NCI-H2107 treated with DMSO at 0.1 percent for 48 hours (cell line): ENCODE measurements at regions not wholly inside any gene's neighbourhood (a gene's known extent, or its start where the extent isn't known, plus 50 kb on each side); places are given as distances from the start of the nearest gene placed in this dataset.

Experiments
- DNase-seq: peaks from one replicate; lab custom pipeline; 2025; ENCODE audit not compliant: unreplicated experiment; lab: John Stamatoyannopoulos, UW

DNA sequence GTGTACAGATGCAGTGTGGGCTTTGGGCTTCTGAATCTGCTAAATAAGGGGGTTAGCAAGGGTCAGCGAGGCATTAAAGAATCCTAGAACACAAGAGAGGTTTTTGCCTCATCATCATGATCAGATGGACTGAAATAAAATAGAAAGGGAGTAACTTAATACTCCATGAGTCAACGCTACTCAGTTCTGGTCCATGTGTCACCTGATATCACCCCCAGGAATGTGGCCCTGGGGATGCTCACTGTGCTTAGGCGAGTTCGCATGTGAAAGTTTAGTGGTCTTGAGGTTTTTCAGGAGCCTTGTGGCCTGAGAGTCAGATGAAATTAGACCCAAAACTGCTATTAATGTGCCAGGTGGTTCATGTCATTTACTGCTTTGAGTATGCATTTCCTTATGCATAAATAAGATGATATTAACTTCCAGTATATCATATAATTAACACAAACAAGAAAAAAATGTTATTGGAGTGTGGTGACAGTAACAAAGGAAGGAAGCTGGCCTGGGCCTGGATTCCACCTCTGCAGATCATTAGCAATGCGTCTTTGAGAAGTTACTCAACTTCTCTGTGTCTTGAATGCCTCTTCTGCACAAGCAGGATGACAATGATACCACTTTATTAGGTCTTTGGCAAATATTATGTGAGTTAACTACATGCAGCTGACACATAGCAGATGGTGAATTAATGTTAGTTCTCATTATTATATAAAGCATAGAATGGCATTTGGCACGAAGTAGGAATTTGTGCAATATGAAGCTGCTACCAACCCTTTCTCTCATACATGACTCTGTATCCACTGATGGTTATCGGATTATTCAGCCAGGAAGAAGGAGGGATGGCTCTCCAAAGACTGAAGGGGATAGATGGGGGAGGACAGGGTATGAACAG, 1272.6 kb downstream of the AACS start:
- DNase-seq, result no peak

DNA sequence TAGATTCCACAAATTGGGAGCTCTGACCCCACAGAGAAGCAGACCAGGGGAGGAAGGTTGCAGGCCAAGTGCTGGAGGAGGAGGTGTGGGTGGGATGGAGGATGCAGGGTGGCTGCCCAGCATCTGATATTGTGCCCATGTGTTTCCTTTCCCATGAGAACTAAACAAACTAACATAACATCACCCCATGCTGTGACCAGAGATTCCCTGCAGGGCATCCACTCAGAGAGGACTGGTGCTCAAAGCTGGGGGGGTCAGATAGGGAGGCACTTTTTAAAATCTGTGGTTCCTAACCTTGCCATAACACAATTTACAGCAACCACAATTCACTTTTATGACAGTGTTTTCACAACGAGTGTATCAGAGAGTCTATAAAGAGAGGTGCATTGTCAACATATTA, 1277.6 kb downstream of the AACS start:
- no peak for DNase-seq

DNA sequence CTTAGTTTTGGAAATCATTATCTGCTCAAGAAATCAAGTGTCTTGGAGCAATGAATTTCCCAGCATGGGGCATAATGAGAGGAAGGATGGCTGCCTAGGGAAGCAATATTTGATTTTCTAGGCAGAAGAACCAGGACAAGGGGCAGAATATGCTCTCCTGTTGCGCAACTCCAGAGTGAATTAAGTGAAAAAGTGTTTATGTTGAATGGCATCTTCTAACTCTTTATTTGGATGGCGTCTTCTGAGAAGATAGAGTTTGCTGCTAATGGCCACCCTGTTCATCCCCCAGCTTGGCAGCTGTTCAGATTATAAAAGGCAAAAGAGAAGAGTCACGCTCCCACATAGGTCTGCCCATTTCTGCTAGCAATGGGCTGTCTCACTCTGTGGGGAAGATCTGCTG, 1278.1 kb downstream of the AACS start:
- DNase-seq, result no peak

DNA sequence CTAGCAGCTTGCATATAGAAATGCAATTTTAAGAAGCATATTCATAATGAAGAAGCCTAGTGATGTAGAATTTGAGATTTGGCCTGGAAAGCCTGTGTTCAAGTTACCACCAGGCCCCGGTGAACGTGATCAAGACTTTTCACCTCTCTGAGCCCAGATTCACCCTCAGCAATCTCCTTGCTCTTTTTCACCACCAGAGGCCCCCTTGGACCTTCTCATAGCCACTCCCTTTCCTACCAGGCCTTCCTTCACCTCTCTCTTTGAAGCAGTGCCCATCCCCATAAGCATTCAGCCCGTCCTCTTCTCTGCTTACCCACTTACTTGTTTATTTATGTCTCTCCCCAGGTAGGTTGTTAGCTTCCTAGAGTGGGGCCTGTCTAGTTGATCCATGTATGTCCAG, 1280.9 kb downstream of the AACS start:
- no peak for DNase-seq

DNA sequence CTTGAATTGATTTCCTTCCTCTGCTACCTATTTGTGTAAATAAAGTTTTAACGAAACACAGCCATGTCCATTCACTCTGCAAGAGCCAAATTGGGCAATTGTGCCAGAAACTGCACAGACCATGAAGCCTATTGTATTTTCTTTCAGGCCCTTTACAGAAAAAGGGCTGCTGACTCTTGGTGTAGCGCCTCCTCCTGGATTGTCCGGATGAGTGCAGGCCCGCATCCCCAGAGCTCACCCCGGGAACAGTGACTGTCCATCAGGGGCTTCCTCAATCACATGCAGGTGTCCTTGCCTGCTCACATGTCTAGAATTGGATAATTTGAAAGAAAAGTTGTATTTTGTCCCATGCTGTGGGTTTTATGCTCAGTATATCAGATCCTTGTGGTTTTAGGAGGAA, 1282.2 kb downstream of the AACS start:
- DNase-seq, result no peak

DNA sequence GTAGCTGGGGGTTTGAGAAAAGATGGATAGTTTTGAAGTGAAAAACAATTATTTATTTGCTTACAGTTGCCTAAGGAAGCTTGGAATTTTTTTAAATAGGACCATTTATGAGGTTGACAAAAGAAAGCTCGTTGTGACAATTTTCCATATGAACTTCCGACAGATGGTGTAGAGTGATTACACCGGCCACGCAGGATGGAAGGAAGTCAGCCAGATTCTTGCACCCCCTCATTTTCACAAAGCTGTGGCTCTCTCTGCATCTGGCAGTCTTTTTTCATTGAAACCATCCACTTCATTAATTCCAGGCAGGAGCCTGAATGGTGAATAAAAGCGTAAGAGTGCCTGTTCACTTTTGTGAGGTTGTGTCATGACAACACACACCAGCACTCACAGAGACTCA, 1284.1 kb downstream of the AACS start:
- DNase-seq, result no peak

DNA sequence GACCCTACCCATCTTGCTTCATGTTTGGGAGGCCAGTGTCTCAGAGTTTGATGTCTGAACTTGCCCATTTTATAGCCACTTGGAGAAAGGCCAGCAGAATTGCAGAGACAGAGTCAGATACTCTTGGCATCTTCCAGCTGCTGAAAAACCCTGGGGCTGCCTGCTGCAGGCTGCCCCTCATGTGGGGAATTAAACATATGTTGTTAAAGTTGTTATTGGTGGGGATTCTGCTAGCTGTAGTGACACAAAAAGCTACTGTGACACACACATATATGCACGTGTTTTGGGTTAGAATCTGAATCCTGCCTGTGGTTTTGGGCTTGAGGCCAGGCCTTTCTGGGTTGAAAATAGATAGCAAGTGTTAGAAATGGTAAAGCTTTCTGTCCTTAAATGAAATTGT, 1288.4 kb downstream of the AACS start:
- DNase-seq, result no peak

DNA sequence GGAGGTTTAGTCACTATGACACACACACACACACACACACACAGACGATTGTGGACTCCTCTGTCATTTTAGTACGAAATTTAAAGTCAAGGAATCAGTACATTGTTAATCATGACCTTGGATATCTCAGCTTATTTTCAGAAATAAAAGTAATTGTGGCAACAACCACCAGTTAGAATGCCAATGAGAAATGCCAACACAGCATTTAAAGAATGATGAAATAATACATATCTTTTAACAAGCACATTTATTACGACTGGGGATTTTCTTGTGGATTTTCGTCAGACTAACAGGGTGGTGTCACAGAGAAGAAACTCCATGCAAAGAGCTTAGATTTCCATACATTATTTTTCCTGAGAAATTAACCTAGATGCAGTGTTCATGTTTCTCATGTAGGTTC, 1289.4 kb downstream of the AACS start:
- no peak for DNase-seq

DNA sequence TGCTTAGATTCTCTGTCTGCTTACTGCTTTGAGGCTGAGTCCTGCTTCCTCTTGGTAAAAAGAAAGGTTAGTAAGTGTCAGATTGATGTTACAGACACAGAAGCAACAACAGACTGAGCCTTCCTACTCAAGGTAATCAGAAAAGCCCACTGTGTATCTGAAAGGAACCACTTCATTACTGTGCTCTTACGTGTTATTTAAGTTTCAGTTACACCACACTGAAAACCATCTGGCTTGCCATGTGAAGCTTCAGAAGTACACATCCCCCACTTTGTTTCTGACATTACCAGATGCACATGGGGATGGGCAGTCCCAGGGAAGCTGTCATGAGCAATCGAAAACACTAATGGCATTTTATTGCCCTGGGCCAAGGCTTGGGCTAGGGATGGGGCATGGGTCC, 1290.1 kb downstream of the AACS start:
- DNase-seq, result no peak

DNA sequence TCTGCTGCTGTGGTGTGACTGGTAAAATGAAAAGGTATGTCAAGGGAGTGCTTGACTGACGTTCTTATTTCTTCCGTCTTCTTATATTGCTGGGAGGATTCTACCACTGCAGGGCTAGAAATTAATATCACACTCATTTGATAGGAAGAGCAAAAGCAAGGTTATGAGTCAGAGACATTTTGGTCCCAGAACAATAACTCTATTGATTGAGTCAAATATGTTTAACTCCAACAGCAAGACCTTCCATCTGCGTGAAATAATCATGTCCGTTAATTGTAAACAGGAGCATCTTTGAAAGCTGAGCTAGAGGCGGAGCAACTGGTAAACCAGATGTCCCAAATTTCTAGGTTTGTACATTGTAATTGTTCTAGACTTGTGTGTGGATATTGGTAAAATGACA, 1293.6 kb downstream of the AACS start:
- no peak for DNase-seq

DNA sequence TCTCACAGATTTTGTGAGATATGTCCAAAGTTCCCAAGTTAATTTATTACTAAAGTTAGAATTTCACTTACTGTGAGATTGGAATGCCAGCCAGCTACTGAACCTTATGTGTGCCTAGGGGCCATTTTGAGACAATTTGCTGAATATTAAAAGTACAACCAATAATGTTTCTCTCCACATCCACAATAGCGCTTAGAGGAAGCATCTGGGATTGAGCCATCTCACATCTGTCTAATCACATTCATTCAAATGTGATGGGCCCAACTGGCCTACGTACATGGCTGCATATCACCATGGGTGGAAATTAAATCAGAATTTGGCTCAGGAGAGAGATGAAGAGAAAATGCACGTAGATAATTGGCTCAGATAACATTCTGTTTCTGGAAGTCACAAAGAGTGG, 1294.0 kb downstream of the AACS start:
- no peak for DNase-seq

DNA sequence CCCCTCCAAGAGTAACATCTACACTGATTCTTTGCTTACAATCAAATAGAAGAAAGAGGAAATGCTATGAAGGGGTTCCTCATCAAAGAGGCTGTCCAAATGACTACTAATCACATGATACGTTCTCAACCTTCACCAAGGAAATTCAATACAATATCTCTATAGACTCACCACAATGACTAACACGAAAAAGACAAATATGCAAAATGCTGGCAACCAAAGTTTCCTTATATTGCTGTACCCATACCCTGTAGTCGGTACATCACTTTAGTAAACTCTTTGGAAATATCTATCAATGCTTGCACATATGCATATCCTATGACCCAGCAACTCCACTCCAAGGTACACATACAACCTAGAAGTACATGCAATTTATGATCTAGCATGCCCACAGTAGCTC, 1296.6 kb downstream of the AACS start:
- no peak for DNase-seq

DNA sequence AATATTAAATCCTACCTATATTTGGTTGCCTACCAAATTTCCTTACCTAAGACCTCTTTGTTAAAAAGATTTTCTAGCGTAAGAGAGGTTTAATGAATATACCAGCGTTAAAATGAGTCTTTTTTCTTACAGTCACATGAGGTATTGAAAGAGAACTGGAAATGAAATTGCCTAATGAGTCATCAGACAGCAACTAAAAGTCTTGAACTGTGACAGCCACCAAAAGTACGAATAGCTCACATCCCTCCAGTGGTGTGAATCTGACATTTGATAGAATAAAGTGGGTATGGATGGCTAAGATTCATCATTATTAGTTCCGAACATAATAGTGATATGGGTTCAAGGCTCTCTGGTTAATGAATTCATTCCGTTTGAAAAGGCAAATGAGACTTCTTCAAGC, 1297.3 kb downstream of the AACS start:
- DNase-seq, result no peak

DNA sequence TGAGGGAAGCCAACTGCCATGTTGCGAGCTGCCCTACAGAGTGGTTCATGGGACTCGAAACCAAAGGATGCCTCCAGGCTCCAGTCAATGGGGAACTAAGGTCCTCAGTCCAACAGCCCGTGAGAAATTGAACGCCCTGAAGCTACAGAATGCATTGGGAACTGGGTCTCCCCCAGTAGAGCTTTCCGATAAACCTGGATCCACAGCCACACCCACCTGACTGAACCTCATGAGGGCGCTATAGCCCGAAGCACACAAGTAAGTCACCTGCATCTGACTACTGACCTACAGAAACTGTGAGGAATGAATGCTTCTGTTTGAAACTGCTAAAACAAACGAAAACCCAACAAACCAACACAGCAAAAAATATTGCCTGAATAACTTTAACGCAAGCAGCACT, 1297.7 kb downstream of the AACS start:
- DNase-seq, result no peak

DNA sequence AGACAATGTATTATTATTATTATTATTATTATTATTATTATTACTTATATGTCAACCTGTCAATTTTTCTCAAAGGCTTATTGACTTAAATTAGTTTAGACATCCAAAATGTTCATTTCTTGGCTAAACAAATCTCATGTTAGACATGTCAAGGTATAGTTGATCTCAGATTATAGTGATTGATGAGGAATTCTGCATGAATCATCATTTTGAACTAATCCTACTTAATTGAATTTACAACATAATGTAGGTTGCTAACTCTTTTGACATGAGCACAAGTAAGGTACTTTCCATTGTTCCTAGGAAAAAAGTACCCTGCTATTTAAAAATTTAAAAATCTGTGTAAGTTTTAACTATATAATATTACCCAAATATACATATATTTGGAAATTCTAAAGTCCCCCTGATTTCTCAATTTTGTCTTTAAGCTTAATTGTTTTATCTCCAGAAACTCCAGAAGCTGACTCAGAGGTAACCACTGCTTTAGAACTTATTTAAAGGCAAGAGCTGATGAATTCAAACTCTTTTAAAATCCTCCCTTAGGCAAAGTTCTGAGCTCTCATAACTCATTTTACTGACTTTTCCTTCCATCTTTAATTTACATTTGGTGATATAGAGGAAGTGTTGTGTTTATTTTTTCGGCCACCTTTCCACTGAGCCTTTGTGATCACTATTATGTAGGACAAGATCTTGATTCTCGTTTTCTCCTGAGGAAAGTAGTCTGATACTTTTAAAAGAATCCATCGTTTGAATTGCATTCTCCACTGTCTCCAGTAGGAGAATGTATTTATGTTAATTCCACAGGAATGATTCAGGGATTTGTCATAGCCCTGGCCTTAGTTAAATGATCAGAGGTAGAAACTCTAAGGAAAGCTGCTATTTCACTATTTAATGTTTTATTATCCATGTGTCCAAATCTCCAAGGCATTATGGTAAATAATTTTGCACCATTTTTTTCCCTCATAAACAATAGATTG, 1304.5 kb downstream of the AACS start:
- no peak for DNase-seq

DNA sequence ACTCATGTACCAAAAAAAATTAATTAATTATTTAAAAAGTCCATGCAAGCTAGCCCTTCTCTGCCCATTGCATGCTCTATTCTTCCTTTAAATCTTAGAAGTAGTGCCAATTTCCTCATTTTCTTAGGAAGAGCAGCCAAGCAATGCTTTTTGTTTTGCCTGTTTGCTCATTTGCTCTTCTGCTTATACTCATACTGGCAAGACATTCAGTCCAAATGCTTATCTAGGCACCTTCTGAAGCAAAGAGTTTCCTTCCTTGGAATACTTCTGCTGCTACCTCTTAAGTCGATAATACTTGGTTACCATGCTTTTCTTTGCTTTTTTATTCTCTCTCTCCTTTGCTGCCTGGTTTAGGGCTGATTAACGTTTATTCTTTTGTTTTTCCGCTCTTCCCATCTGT, 1318.3 kb downstream of the AACS start:
- no peak for DNase-seq

DNA sequence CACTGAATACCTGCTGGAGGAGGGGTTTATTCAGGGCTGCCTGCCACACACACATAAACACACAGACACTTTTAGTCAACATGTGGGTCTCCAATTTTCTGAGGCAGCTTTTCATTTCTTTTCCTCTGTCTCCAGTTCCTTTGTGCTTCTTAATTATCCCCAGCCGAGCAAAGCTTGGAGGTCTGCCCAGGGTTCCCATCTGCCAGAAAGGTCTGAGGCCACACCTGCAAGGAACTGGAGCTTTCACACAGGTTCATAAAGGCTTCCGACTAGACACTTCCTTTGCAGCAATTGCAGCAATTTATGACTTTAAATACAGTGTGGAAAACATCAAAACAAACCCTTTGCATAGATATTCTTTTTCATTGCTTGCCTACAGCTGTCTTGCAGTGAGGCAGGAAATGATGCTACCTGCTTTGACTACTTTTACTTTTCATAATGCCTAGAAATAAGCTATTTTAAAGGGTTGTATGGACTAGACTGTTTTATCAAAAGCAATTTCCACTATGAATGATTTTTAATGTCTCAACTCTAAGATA, 1318.9 kb downstream of the AACS start:
- DNase-seq, result no peak

DNA sequence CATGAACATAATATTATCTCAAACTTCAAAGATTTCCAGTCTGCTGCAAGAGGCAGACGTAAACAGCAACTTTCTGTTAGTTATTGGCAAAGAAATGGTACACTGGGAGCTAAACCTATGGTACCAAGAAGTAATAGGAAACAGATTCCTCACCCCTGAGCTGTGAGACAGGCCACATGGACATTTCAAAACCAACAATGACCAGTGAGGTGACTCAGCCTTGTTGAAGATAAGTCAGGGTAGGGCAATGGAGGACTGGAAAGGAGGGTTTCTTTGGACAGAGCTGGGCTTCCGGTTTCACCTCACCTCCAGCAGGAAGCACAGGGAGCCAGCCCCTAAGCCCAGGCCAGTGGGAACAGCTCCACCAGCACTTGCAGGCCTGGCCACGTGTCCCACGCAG, 1320.5 kb downstream of the AACS start:
- DNase-seq, result no peak

DNA sequence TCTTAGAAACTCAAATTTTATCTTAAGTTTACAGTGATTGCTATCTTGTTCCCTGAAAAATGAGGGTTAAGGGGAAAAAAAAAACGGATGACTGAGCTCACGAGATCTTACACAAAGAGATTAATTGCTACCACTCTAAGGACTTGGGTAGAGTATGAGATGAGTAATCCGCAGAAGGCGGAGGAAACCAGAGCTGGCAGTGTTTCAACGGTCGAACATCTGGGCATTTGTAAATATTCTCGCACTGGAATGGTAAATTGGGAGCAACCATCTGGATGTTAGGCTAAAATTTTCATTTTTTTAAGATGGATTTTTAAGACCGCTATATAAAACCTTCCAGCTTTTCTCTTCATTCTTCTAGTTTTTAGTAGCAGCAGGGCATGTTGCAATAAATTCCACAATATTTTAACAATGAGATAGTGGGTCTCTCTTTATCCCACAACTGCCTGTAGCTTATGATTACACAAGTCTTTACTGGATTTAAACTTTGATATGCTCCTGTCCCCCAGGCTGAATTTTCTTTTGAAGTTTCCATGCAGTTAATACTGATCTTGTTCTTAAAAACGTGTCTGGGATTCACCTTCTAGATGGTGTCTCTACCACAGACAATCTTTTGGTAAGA, 1324.1 kb downstream of the AACS start:
- DNase-seq, result no peak

DNA sequence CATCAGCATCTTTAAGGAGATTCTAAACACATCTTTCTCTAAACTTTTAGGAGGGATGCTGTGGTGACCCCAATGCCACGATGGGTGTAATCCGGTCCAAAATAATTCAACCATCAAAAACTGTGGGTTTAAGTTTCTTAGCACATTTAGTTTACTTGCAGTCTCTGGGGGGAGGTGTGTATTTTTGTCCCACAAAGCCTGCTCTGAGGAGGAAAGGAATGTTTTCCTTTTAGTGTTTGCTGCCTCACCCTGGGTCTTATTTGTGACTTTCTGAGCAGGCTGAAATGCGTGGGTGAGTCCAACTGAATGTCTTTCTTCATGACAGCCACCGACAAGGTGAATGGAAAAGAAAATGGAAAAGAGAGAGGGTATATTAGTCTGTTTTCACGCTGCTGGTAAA, 1324.7 kb downstream of the AACS start:
- no peak for DNase-seq

DNA sequence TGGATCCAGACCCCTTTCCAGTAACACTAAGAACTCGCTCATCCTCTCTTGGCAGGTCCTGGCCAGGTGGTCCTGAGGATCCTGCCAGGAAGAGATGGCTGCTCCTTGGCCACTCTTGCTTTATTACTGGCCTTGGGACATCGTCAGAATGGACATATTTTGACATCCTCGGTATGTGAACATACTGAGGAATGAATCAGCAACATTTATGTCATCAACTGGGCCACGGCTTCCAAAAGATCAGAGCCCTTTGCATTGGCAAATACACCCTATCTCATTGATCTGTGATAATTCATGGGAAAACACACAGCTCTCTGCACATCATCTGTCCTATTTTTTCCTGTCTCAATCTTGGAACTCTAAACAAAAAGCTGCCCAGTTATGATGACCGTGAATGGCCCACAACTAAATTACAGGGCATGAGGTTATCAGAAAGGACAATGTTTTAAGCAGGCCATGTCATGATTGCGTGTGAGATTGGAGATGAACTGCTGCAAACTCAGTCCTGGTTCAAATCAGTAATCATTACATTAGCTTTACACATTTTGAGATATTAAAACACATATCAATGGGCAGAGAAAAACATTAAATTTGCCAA, 1325.8 kb downstream of the AACS start:
- no peak for DNase-seq
